Colonic mucosa (tissue), 4 donors: ENCODE measurements at regions not wholly inside any gene's neighbourhood (a gene's known extent, or its start where the extent isn't known, plus 50 kb on each side); places are given as distances from the start of the nearest gene placed in this dataset.

Source experiments
- DNase-seq: peaks from one replicate; pipeline ENCODE4 v3.0.0-alpha.2; 2020
- H3K27ac ChIP-seq: fragments of 200-600 bp; one replicate; pipeline ENCODE4 v1.8.0; 2021
- H3K27me3 ChIP-seq: fragments of 200-600 bp; one replicate; pipeline ENCODE4 v1.8.0; 2021
- H3K36me3 ChIP-seq: fragments of 200-600 bp; one replicate; pipeline ENCODE4 v1.8.0; 2021
- H3K4me1 ChIP-seq: fragments of 200-600 bp; one replicate; pipeline ENCODE4 v1.8.0; 2021; ENCODE audit warnings: mild to moderate bottlenecking
- H3K4me3 ChIP-seq: fragments of 200-600 bp; one replicate; pipeline ENCODE4 v1.8.0; 2021
- H3K9ac ChIP-seq, 2 donors: one replicate each; pipeline ENCODE4 v1.7.0; 2013; ENCODE audit warnings: control low read depth in 2 of 2, low read depth in 2 of 2, low read length in 2 of 2
- H3K9me3 ChIP-seq: fragments of 200-600 bp; one replicate; pipeline ENCODE4 v1.8.0; 2021
- CTCF ChIP-seq: fragments of 200-600 bp; IDR thresholded peaks from one replicate; pipeline ENCODE4 v1.8.0; 2022; ENCODE audit warnings: antibody characterized with exemption, mild to moderate bottlenecking
- intact Hi-C: fragments of 100-400 bp; cut with DNase I; formaldehyde crosslinking; loops from one replicate; pipeline ENCODE4 v1.14.1; 2022
- donor health status: healthy.
- donor health status: DM: no; HTN: no; CAD: no.
- donor health status: DM: no; HTN: no; CAD: no.

DNA sequence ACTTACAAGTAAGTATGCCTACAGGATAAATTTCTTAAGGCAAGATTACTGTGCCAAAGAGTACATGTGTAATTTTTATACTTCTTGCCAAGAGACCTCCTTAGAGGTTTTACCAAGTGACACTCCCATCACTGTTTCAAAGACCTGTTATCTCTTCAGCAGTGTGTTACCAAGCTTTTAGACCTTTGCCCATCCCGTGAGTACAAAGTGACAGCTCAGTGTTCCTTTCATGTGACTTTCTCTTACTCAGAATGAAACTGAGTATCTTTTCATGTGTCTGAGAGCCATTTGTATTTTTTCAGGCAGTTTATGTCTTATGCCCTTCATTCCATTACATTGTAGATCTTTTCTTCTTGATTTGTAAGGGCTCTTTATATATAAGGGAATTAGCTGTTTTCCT is 287.5 kb upstream of the SALL3 start:
- no peak for DNase-seq
- Histone ChIP-seq H3K4me1 (no peaks in the 10 kb centered on the region), H3K4me3 (no peak overlapping the region), H3K27ac (no peak overlapping the region), H3K27me3 (no peaks in the 10 kb centered on the region), H3K9me3 (no peaks in the 10 kb centered on the region), H3K9ac (no peak overlapping the region), H3K36me3 (no peaks in the 10 kb centered on the region)
- intact Hi-C loops = no loop called here
- TF ChIP-seq CTCF = no peak

DNA sequence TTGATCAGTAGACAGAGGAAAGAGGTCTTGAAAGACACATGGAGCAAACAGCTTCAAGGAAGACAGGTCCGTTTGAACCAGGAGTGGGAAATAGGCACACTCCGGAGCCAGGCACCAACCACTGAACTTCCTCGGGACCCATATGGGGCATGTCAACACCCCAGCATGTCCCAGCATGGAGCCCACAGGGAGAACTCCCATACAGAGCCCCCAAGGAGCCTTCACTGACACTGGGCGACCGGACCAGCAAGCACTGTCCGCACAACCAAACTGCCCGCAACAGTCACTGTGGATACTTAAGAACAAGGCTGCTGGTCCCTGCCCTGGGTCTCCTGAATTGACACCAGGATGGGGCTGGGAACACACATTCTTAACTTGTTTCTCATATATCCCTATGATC is 286.2 kb upstream of the SALL3 start:
- Histone ChIP-seq H3K27me3 (no peaks in the 10 kb centered on the region), H3K36me3 (no peaks in the 10 kb centered on the region), H3K27ac (no peak overlapping the region), H3K9me3 (no peaks in the 10 kb centered on the region), H3K4me1 (no peaks in the 10 kb centered on the region), H3K9ac (no peak overlapping the region), H3K4me3 (no peak overlapping the region)
- intact Hi-C loops = no loop called here
- TF ChIP-seq CTCF = no peak
- DNase-seq = no peak

DNA sequence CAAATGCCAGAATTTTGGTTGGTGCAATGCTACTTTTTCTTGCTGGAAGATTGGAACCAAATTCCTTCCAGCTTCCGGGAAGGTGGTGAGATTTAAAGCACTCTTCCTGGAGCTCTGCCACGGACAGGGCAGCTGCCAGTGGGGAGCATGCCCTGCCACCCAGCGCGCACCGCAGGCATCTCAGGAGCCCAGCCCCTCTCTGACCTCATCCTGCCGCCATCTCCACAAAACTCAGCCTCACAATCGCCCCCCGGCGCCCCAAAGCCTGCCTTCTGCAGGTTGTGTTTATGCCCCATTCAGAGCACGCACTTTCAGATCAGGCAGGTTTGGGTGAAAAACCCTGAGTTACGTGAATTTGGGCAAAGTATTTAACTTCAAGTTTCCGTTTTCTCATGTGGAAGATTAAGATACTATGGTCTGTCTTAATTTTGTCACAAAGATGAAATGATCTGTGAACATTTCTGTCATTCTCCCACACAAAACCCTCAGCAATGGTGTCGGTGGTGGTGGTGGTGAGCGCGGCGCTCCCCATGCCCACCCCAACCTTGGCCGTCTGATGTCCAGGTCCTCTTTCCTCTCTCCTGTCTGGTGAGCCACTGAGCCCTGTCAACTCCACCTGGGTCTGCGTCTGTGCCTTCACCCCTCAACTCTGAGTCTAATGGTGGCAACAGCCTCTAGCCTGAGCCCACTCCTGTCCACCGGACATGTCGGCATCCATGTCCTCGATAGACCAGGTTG is 282.8 kb upstream of the SALL3 start:
- Histone ChIP-seq H3K27me3 (no peaks in the 10 kb centered on the region), H3K9ac (no peak overlapping the region), H3K4me1 (no peaks in the 10 kb centered on the region), H3K4me3 (no peak overlapping the region), H3K9me3 (no peaks in the 10 kb centered on the region), H3K27ac (no peak overlapping the region), H3K36me3 (no peaks in the 10 kb centered on the region)
- no peak for DNase-seq
- intact Hi-C loops = no loop called here
- TF ChIP-seq CTCF = no peak

DNA sequence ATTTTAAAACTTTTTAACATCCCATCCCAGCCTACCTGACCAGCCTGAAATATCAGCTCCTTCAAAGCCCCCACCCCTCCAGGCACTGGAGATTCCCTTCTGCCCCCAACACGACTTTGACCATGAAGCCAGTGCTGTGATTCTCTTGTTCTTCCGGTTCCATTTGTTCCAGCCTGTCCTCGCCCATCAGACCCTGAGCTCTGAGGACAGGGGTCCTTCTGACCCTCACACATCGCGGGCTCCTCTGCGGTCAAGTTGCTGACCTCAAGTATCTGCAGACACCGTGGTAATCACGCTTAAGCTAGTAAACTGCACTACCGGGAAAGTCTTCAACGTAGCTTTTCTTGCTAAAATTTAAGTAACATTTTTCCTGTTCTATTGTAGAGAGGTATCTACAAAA is 282.2 kb upstream of the SALL3 start:
- intact Hi-C loops = no loop called here
- Histone ChIP-seq H3K27ac (no peak overlapping the region), H3K9me3 (no peaks in the 10 kb centered on the region), H3K9ac (no peak overlapping the region), H3K27me3 (no peaks in the 10 kb centered on the region), H3K4me3 (no peak overlapping the region), H3K36me3 (no peaks in the 10 kb centered on the region), H3K4me1 (no peaks in the 10 kb centered on the region)
- TF ChIP-seq CTCF = no peak
- DNase-seq = no peak

- DNase-seq = no peak
- H3K27ac ChIP-seq = no peak overlapping the region
- no peak overlapping the region for H3K4me3 ChIP-seq
- no peaks in the 10 kb centered on the region for H3K27me3 ChIP-seq
- intact Hi-C loops = no loop called here
- no peak overlapping the region for H3K9ac ChIP-seq
- no peaks in the 10 kb centered on the region for H3K36me3 ChIP-seq
- no peak for TF ChIP-seq CTCF
- no peaks in the 10 kb centered on the region for H3K4me1 ChIP-seq
- H3K9me3 ChIP-seq = no peaks in the 10 kb centered on the region
Observed at GRCh38 chr18:78698914-78699313, 280.7 kb upstream of the SALL3 start.
